ENCODE measurements at regions not wholly inside any gene's neighbourhood (a gene's known extent, or its start where the extent isn't known, plus 50 kb on each side); places are given as distances from the start of the nearest gene placed in this dataset.

GRCh38 chr6:122200440-122200839, 199.0 kb upstream of the HSF2 start:
- TF ChIP-seq CTCF (IDR thresholded peaks at IDR 0.05; ENCODE audit: low read depth, low read length, poor library complexity, severe bottlenecking) (no peak), EZH2phosphoT487 (IDR thresholded peaks at IDR 0.05; ENCODE audit: borderline replicate concordance, low read length) (no peak)

All from DOHH2 (cell line).